ENCODE measurements at regions not wholly inside any gene's neighbourhood (a gene's known extent, or its start where the extent isn't known, plus 50 kb on each side); places are given as distances from the start of the nearest gene placed in this dataset.

GRCh38 chr1:219430419-219430818 lies 182.5 kb downstream of the ZC3H11B start:
- no peak for TF ChIP-seq CTCF (IDR thresholded peaks at IDR 0.05; ENCODE audit: insufficient read depth, low read depth, low read length, missing control alignments)
- no peak overlapping the region for H3K4me3 ChIP-seq (ENCODE audit: low read length)
- DNase-seq (ENCODE audit: low read depth) = no peak

GRCh38 chr1:219428651-219429050 lies 184.3 kb downstream of the ZC3H11B start:
- TF ChIP-seq CTCF (IDR thresholded peaks at IDR 0.05; ENCODE audit: insufficient read depth, low read depth, low read length, missing control alignments) = no peak
- DNase-seq (ENCODE audit: low read depth) = no peak
- no peak overlapping the region for H3K4me3 ChIP-seq (ENCODE audit: low read length)

- H3K4me3 ChIP-seq (ENCODE audit: low read length) = no peak overlapping the region
- no peak for DNase-seq (ENCODE audit: low read depth)
- no peak for TF ChIP-seq CTCF (IDR thresholded peaks at IDR 0.05; ENCODE audit: insufficient read depth, low read depth, low read length, missing control alignments)
Observed at GRCh38 chr1:219427989-219428388, 184.9 kb downstream of the ZC3H11B start.

GRCh38 chr1:219427403-219427802 lies 185.5 kb downstream of the ZC3H11B start:
- TF ChIP-seq CTCF (IDR thresholded peaks at IDR 0.05; ENCODE audit: insufficient read depth, low read depth, low read length, missing control alignments) = no peak
- no peak for DNase-seq (ENCODE audit: low read depth)
- H3K4me3 ChIP-seq (ENCODE audit: low read length) = no peak overlapping the region

GRCh38 chr1:219422811-219423598 lies 189.9 kb downstream of the ZC3H11B start:
- peak; percentile 62 for DNase-seq (ENCODE audit: low read depth)
- no peak for TF ChIP-seq CTCF (IDR thresholded peaks at IDR 0.05; ENCODE audit: insufficient read depth, low read depth, low read length, missing control alignments)
- no peak overlapping the region for H3K4me3 ChIP-seq (ENCODE audit: low read length)

- H3K4me3 ChIP-seq (ENCODE audit: low read length) = no peak overlapping the region
- no peak for TF ChIP-seq CTCF (IDR thresholded peaks at IDR 0.05; ENCODE audit: insufficient read depth, low read depth, low read length, missing control alignments)
- DNase-seq (ENCODE audit: low read depth) = no peak
Observed at GRCh38 chr1:219420913-219421312, 192.0 kb downstream of the ZC3H11B start.

- TF ChIP-seq CTCF (IDR thresholded peaks at IDR 0.05; ENCODE audit: insufficient read depth, low read depth, low read length, missing control alignments) = no peak
- no peak overlapping the region for H3K4me3 ChIP-seq (ENCODE audit: low read length)
- DNase-seq (ENCODE audit: low read depth) = no peak
Observed at GRCh38 chr1:219419860-219420259, 193.0 kb downstream of the ZC3H11B start.

All from epithelial cell of esophagus (primary cell).